ENCODE measurements at regions not wholly inside any gene's neighbourhood (a gene's known extent, or its start where the extent isn't known, plus 50 kb on each side); places are given as distances from the start of the nearest gene placed in this dataset.

- TF ChIP-seq CTCF (IDR thresholded peaks at IDR 0.05) (no peak), POLR2A (IDR thresholded peaks at IDR 0.05) (no peak)
Observed at GRCh38 chr3:71977525-71977924, 192.6 kb upstream of the PROK2 start.
